IPS DF 6.9 (cell line): ENCODE measurements at regions not wholly inside any gene's neighbourhood (a gene's known extent, or its start where the extent isn't known, plus 50 kb on each side); places are given as distances from the start of the nearest gene placed in this dataset.

ENCODE experiments used
- DNase-seq: peaks from one replicate; pipeline ENCODE4 v3.0.0-alpha.2; 2013; ENCODE audit warnings: low read depth, low spot score
- H3K27ac ChIP-seq: one replicate; pipeline ENCODE4 v1.5.1; 2013; ENCODE audit warnings: low read length, control low read depth
- H3K27me3 ChIP-seq: 2 replicates; pipeline ENCODE4 v1.6.1; 2013; ENCODE audit warnings: mild to moderate bottlenecking, low read length; ENCODE audit not compliant: control insufficient read depth, insufficient read depth
- H3K36me3 ChIP-seq: 2 replicates; pipeline ENCODE4 v1.6.1; 2013; ENCODE audit warnings: low read length; ENCODE audit not compliant: control insufficient read depth, insufficient read depth
- H3K4me1 ChIP-seq: 2 replicates; pipeline ENCODE4 v1.6.1; 2013; ENCODE audit warnings: low read length; ENCODE audit not compliant: control insufficient read depth, insufficient read depth
- H3K4me3 ChIP-seq: 2 replicates; pipeline ENCODE4 v1.5.1; 2013; ENCODE audit warnings: mild to moderate bottlenecking, low read length
- H3K9me3 ChIP-seq: 2 replicates; pipeline ENCODE4 v1.6.1; 2013; ENCODE audit warnings: low read length, inconsistent platforms; ENCODE audit not compliant: control insufficient read depth, insufficient read depth
- WGBS: extraction: QIAGEN DNeasy Blood & Tissue Kit; methylation state at CpG from one replicate; pipeline ENCODE4 v1.1.7; 2013; ENCODE audit warnings: mixed read lengths, missing lambda C conversion rate; ENCODE audit not compliant: insufficient read length, insufficient coverage; 5-methylcytosine and 5-hydroxymethylcytosine counted together

- Histone ChIP-seq H3K27ac (no peak overlapping the region), H3K36me3 (no peaks in the 10 kb centered on the region), H3K27me3 (no peaks in the 10 kb centered on the region), H3K4me1 (no peaks in the 10 kb centered on the region), H3K9me3 (no peaks in the 10 kb centered on the region), H3K4me3 (no peak overlapping the region)
- no peak for DNase-seq
- WGBS = no CpG with 5 or more reads among the region's 5 CpGs
These were observed 100.7 kb upstream of the KCNMB2 start for GRCh38 chr3:178435575-178435974.

- Histone ChIP-seq H3K4me3 (no peak overlapping the region), H3K27me3 (no peaks in the 10 kb centered on the region), H3K9me3 (no peaks in the 10 kb centered on the region), H3K4me1 (no peaks in the 10 kb centered on the region), H3K36me3 (no peaks in the 10 kb centered on the region), H3K27ac (no peak overlapping the region)
- DNase-seq = no peak
- whole genome bisulfite sequencing = no CpG with 5 or more reads among the region's 3 CpGs
These were observed 99.5 kb upstream of the KCNMB2 start for GRCh38 chr3:178436773-178437172.

- Histone ChIP-seq H3K36me3 (no peaks in the 10 kb centered on the region), H3K4me3 (no peak overlapping the region), H3K27me3 (no peaks in the 10 kb centered on the region), H3K27ac (no peak overlapping the region), H3K9me3 (no peaks in the 10 kb centered on the region), H3K4me1 (no peaks in the 10 kb centered on the region)
- DNase-seq = no peak
- WGBS = no CpG with 5 or more reads among the region's 5 CpGs
These were observed 99.0 kb upstream of the KCNMB2 start for GRCh38 chr3:178437236-178437635.

- no peaks in the 10 kb centered on the region for H3K36me3 ChIP-seq
- no peaks in the 10 kb centered on the region for H3K27me3 ChIP-seq
- no peak overlapping the region for H3K4me3 ChIP-seq
- H3K27ac ChIP-seq = no peak overlapping the region
- DNase-seq = no peak
- H3K4me1 ChIP-seq = no peaks in the 10 kb centered on the region
- no CpG with 5 or more reads among the region's 2 CpGs for WGBS
- no peaks in the 10 kb centered on the region for H3K9me3 ChIP-seq
These were observed 96.7 kb upstream of the KCNMB2 start for GRCh38 chr3:178439504-178439903.

- no peak for DNase-seq
- Histone ChIP-seq H3K9me3 (no peaks in the 10 kb centered on the region), H3K27ac (no peak overlapping the region), H3K4me1 (no peaks in the 10 kb centered on the region), H3K36me3 (no peaks in the 10 kb centered on the region), H3K27me3 (no peaks in the 10 kb centered on the region), H3K4me3 (no peak overlapping the region)
- no CpG with 5 or more reads among the region's 4 CpGs for WGBS
These were observed 96.2 kb upstream of the KCNMB2 start for GRCh38 chr3:178440043-178440442.

- Histone ChIP-seq H3K27me3 (no peaks in the 10 kb centered on the region), H3K36me3 (no peaks in the 10 kb centered on the region), H3K4me3 (no peak overlapping the region), H3K4me1 (no peaks in the 10 kb centered on the region), H3K27ac (no peak overlapping the region), H3K9me3 (no peaks in the 10 kb centered on the region)
- WGBS = no CpG with 5 or more reads among the region's 2 CpGs
- no peak for DNase-seq
These were observed 92.6 kb upstream of the KCNMB2 start for GRCh38 chr3:178443634-178444033.

GRCh38 chr3:178445139-178445538 is 91.1 kb upstream of the KCNMB2 start:
- Histone ChIP-seq H3K27me3 (no peaks in the 10 kb centered on the region), H3K36me3 (no peaks in the 10 kb centered on the region), H3K4me3 (no peak overlapping the region), H3K4me1 (no peaks in the 10 kb centered on the region), H3K27ac (no peak overlapping the region), H3K9me3 (no peaks in the 10 kb centered on the region)
- WGBS = no CpG with 5 or more reads among the region's 4 CpGs
- no peak for DNase-seq

GRCh38 chr3:178446059-178446458 is 90.2 kb upstream of the KCNMB2 start:
- H3K27me3 ChIP-seq = no peaks in the 10 kb centered on the region
- DNase-seq = no peak
- no peaks in the 10 kb centered on the region for H3K9me3 ChIP-seq
- no peaks in the 10 kb centered on the region for H3K4me1 ChIP-seq
- no peaks in the 10 kb centered on the region for H3K36me3 ChIP-seq
- H3K4me3 ChIP-seq = no peak overlapping the region
- no CpG with 5 or more reads among the region's 1 CpG for WGBS
- no peak overlapping the region for H3K27ac ChIP-seq

GRCh38 chr3:178450476-178450875 is 85.8 kb upstream of the KCNMB2 start:
- DNase-seq = no peak
- Histone ChIP-seq H3K27ac (no peak overlapping the region), H3K4me3 (no peak overlapping the region), H3K9me3 (no peaks in the 10 kb centered on the region), H3K4me1 (no peaks in the 10 kb centered on the region), H3K27me3 (no peaks in the 10 kb centered on the region), H3K36me3 (no peaks in the 10 kb centered on the region)
- WGBS = no CpG with 5 or more reads among the region's 3 CpGs

GRCh38 chr3:178451799-178452198 is 84.4 kb upstream of the KCNMB2 start:
- no peak for DNase-seq
- H3K4me1 ChIP-seq = no peaks in the 10 kb centered on the region

GRCh38 chr3:178454726-178455125 is 81.5 kb upstream of the KCNMB2 start:
- WGBS = no CpG with 5 or more reads among the region's 4 CpGs
- H3K4me3 ChIP-seq = no peak overlapping the region
- H3K27ac ChIP-seq = no peak overlapping the region
- no peak for DNase-seq
- H3K4me1 ChIP-seq = no peaks in the 10 kb centered on the region
- no peaks in the 10 kb centered on the region for H3K9me3 ChIP-seq
- H3K27me3 ChIP-seq = no peaks in the 10 kb centered on the region
- no peaks in the 10 kb centered on the region for H3K36me3 ChIP-seq

More at GRCh38 chr3:178451799-178452198, 84.4 kb upstream of the KCNMB2 start:
- no peak overlapping the region for H3K4me3 ChIP-seq
- no peaks in the 10 kb centered on the region for H3K27me3 ChIP-seq
- H3K9me3 ChIP-seq = no peaks in the 10 kb centered on the region
- H3K27ac ChIP-seq = no peak overlapping the region
- H3K36me3 ChIP-seq = no peaks in the 10 kb centered on the region
